ENCODE measurements at regions not wholly inside any gene's neighbourhood (a gene's known extent, or its start where the extent isn't known, plus 50 kb on each side); places are given as distances from the start of the nearest gene placed in this dataset.
"Not testable (repeated sequence)": the region's sequence is repeated elsewhere in the genome, so short reads cannot be mapped to it uniquely, and the experiment has no call there.

- Histone ChIP-seq H3K4me3 (ENCODE audit: low read length) (no peak overlapping the region), H3K4me1 (ENCODE audit: insufficient read depth, low read length) (peaks cover 24% of the 10 kb centered on the region), H3K36me3 (ENCODE audit: insufficient read depth, low read length) (no peaks in the 10 kb centered on the region), H3K27ac (ENCODE audit: low read depth in 1 of 2, low read length in 2 of 2) (peak overlapping the region; percentile 16 to 62), H3K9me3 (ENCODE audit: control insufficient read depth in 1 of 2, insufficient read depth in 1 of 2, low read length in 2 of 2) (no peaks in the 10 kb centered on the region), H3K27me3 (ENCODE audit: control insufficient read depth in 1 of 2, insufficient read depth in 2 of 2, low read length in 2 of 2) (no peaks in the 10 kb centered on the region)
- no peaks in the 10 kb centered on the region for H3K36me3 Mint-ChIP-seq (ENCODE audit: low read depth)
- H3K4me3 Mint-ChIP-seq, result no peak overlapping the region
- peak; percentile 74 for ATAC-seq (ENCODE audit: poor library complexity)
- peaks cover 34% of the 10 kb centered on the region for H3K4me1 Mint-ChIP-seq (ENCODE audit: low read depth)
- H3K9me3 Mint-ChIP-seq, result no peaks in the 10 kb centered on the region
- peak overlapping the region; percentile 52 for H3K27ac Mint-ChIP-seq
- no peaks in the 10 kb centered on the region for H3K27me3 Mint-ChIP-seq
- TF ChIP-seq CTCF (IDR thresholded peaks at IDR 0.05), result no peak
- intact Hi-C loops (cut with DNase I, micrococcal nuclease), result no loop called here
- ChIA-PET CTCF (interaction anchor here (0.9 kb wide), 1 partner anchor 289 kb away, joined by 3 read pairs; no protein-coding TSS in a partner anchor), POLR2A (interaction anchor here (0.9 to 1.8 kb wide), 2 partner anchors 15 to 67 kb away, joined by 3 to 9 read pairs; no protein-coding TSS in a partner anchor)
- DNase-seq, result peak in 12 of 14 experiments; percentile 14 to 74 (median 38)
Observed at GRCh38 chr1:234911787-234912186, 216.8 kb downstream of the TOMM20 start.

GRCh38 chr1:234911136-234911535 lies 217.5 kb downstream of the TOMM20 start:
- H3K36me3 Mint-ChIP-seq (ENCODE audit: low read depth); ATAC-seq (ENCODE audit: poor library complexity); H3K9me3 Mint-ChIP-seq; H3K27me3 Mint-ChIP-seq; H3K9me3 ChIP-seq (ENCODE audit: control insufficient read depth in 1 of 2, insufficient read depth in 1 of 2, low read length in 2 of 2); intact Hi-C loops (cut with DNase I, micrococcal nuclease); H3K36me3 ChIP-seq (ENCODE audit: insufficient read depth, low read length); DNase-seq; H3K27me3 ChIP-seq (ENCODE audit: control insufficient read depth in 1 of 2, insufficient read depth in 2 of 2, low read length in 2 of 2); H3K4me3 ChIP-seq (ENCODE audit: low read length); H3K4me3 Mint-ChIP-seq: not testable (repeated sequence)
- H3K27ac Mint-ChIP-seq, result peak overlapping the region; percentile 52
- H3K27ac ChIP-seq (ENCODE audit: low read depth in 1 of 2, low read length in 2 of 2), result peak overlapping the region in 1 of 2 donors; percentile 62
- peaks cover 34% of the 10 kb centered on the region for H3K4me1 Mint-ChIP-seq (ENCODE audit: low read depth)
- H3K4me1 ChIP-seq (ENCODE audit: insufficient read depth, low read length), result peaks cover 24% of the 10 kb centered on the region
- CTCF ChIA-PET, result interaction anchor here (0.9 kb wide), 1 partner anchor 288 kb away, joined by 3 read pairs; no protein-coding TSS in a partner anchor
- POLR2A ChIA-PET, result interaction anchor here (0.6 to 1.8 kb wide), 3 partner anchors 15 to 276 kb away, joined by 3 to 9 read pairs (median 3); no protein-coding TSS in a partner anchor

- no peaks in the 10 kb centered on the region for H3K9me3 ChIP-seq (ENCODE audit: control insufficient read depth in 1 of 2, insufficient read depth in 1 of 2, low read length in 2 of 2)
- no peaks in the 10 kb centered on the region for H3K27me3 ChIP-seq (ENCODE audit: control insufficient read depth in 1 of 2, insufficient read depth in 2 of 2, low read length in 2 of 2)
- peaks cover 34% of the 10 kb centered on the region for H3K4me1 Mint-ChIP-seq (ENCODE audit: low read depth)
- ATAC-seq (ENCODE audit: poor library complexity), result no peak
- H3K27me3 Mint-ChIP-seq, result no peaks in the 10 kb centered on the region
- H3K36me3 ChIP-seq (ENCODE audit: insufficient read depth, low read length), result no peaks in the 10 kb centered on the region
- no peak for TF ChIP-seq CTCF (IDR thresholded peaks at IDR 0.05)
- H3K27ac Mint-ChIP-seq, result no peak overlapping the region
- no peaks in the 10 kb centered on the region for H3K9me3 Mint-ChIP-seq
- ChIA-PET POLR2A (interaction anchor here (0.9 to 1.1 kb wide), 2 partner anchors 18 to 64 kb away, joined by 3 to 4 read pairs; no protein-coding TSS in a partner anchor), CTCF (no interaction called here)
- H3K27ac ChIP-seq (ENCODE audit: low read depth in 1 of 2, low read length in 2 of 2), result no peak overlapping the region
- H3K4me3 ChIP-seq (ENCODE audit: low read length), result no peak overlapping the region
- DNase-seq, result no peak
- H3K4me3 Mint-ChIP-seq, result no peak overlapping the region
- no peaks in the 10 kb centered on the region for H3K36me3 Mint-ChIP-seq (ENCODE audit: low read depth)
- intact Hi-C loops (cut with DNase I, micrococcal nuclease), result loop anchor here in 1 of 2 experiments (5.0 kb wide), 1 partner anchor 142 kb away; no protein-coding TSS in a partner anchor
- H3K4me1 ChIP-seq (ENCODE audit: insufficient read depth, low read length), result peaks cover 24% of the 10 kb centered on the region
Observed at GRCh38 chr1:234909851-234910250, 218.8 kb downstream of the TOMM20 start.
